ENCODE measurements at regions not wholly inside any gene's neighbourhood (a gene's known extent, or its start where the extent isn't known, plus 50 kb on each side); places are given as distances from the start of the nearest gene placed in this dataset.
"Not testable (repeated sequence)": the region's sequence is repeated elsewhere in the genome, so short reads cannot be mapped to it uniquely, and the experiment has no call there.

GRCh38 chr6:92023410-92023966 is 1395.9 kb downstream of the EPHA7 start:
- no peak for DNase-seq

GRCh38 chr6:92011681-92012245 is 1407.6 kb downstream of the EPHA7 start:
- DNase-seq, result no peak

- DNase-seq, result no peak
These were observed 1410.4 kb downstream of the EPHA7 start for GRCh38 chr6:92008757-92009502.

GRCh38 chr6:92000112-92000511 is 1413.2 kb upstream of the MAP3K7 start:
- no peak for DNase-seq

GRCh38 chr6:91994787-91995186 is 1407.9 kb upstream of the MAP3K7 start:
- DNase-seq, result no peak

- no peak for DNase-seq
These were observed 1395.7 kb upstream of the MAP3K7 start for GRCh38 chr6:91982559-91982958.

GRCh38 chr6:91976797-91977196 is 1389.9 kb upstream of the MAP3K7 start:
- DNase-seq, result no peak

- DNase-seq, result no peak
These were observed 1383.8 kb upstream of the MAP3K7 start for GRCh38 chr6:91970700-91971099.

- DNase-seq, result no peak
These were observed 1379.0 kb upstream of the MAP3K7 start for GRCh38 chr6:91965872-91966271.

- no peak for DNase-seq
These were observed 1374.8 kb upstream of the MAP3K7 start for GRCh38 chr6:91961671-91962070.

GRCh38 chr6:91961236-91961635 is 1374.4 kb upstream of the MAP3K7 start:
- no peak for DNase-seq

- no peak for DNase-seq
These were observed 1355.0 kb upstream of the MAP3K7 start for GRCh38 chr6:91941838-91942237.

GRCh38 chr6:91940801-91941200 is 1353.9 kb upstream of the MAP3K7 start:
- no peak for DNase-seq

GRCh38 chr6:91926827-91927226 is 1340.0 kb upstream of the MAP3K7 start:
- no peak for DNase-seq

- no peak for DNase-seq
These were observed 1339.5 kb upstream of the MAP3K7 start for GRCh38 chr6:91926361-91926760.

GRCh38 chr6:91911945-91912344 is 1325.1 kb upstream of the MAP3K7 start:
- no peak for DNase-seq

- DNase-seq, result no peak
These were observed 1317.8 kb upstream of the MAP3K7 start for GRCh38 chr6:91904586-91905164.

- DNase-seq, result no peak
These were observed 1308.9 kb upstream of the MAP3K7 start for GRCh38 chr6:91895599-91896285.

GRCh38 chr6:91886183-91886795 is 1299.4 kb upstream of the MAP3K7 start:
- DNase-seq, result no peak

GRCh38 chr6:91881791-91882190 is 1294.9 kb upstream of the MAP3K7 start:
- DNase-seq, result not testable (repeated sequence)

- no peak for DNase-seq
These were observed 1292.6 kb upstream of the MAP3K7 start for GRCh38 chr6:91879386-91879995.

- no peak for DNase-seq
These were observed 1291.1 kb upstream of the MAP3K7 start for GRCh38 chr6:91877994-91878393.

GRCh38 chr6:91874971-91875370 is 1288.1 kb upstream of the MAP3K7 start:
- no peak for DNase-seq

All from fibroblast of skin of right biceps (primary cell).